ENCODE measurements at regions not wholly inside any gene's neighbourhood (a gene's known extent, or its start where the extent isn't known, plus 50 kb on each side); places are given as distances from the start of the nearest gene placed in this dataset.

- peak; percentile 41; the same call in 1 of the 2 replicates for TF ChIP-seq TEAD4 (IDR thresholded peaks at IDR 0.05; ENCODE audit: borderline replicate concordance, insufficient read depth)
Observed at GRCh38 chr7:84412161-84412969, 217.8 kb upstream of the SEMA3A start (continued).

- no peaks in the 10 kb centered on the region for H3K4me1 ChIP-seq (ENCODE audit: control insufficient read depth in 1 of 2, insufficient read depth in 2 of 2, low read depth in 1 of 2, low read length in 1 of 2)
- no peaks in the 10 kb centered on the region for H3K79me2 ChIP-seq (ENCODE audit: insufficient read depth)
- H3K4me3 ChIP-seq (ENCODE audit: low read depth in 2 of 2, low read length in 1 of 2), result no peak overlapping the region
- POLR2A ChIA-PET, result no interaction called here
- TF ChIP-seq IRF3 (IDR thresholded peaks at IDR 0.05; ENCODE audit: low read depth, low read length), result no peak
- no peak for TF ChIP-seq RCOR1 (IDR thresholded peaks at IDR 0.05; ENCODE audit: low read length)
- TF ChIP-seq FOXJ3 (CRISPR knock-in tag; IDR thresholded peaks at IDR 0.05), result no peak
- TF ChIP-seq FOXM1 (IDR thresholded peaks at IDR 0.05; ENCODE audit: low read depth), result no peak
- no peak for TF ChIP-seq NFIC (IDR thresholded peaks at IDR 0.05; ENCODE audit: borderline replicate concordance)
- TF ChIP-seq CHD2 (IDR thresholded peaks at IDR 0.05; ENCODE audit: low read length, partially characterized antibody), result no peak
- no peak for TF ChIP-seq RXRA (IDR thresholded peaks at IDR 0.05; ENCODE audit: borderline replicate concordance, low read depth)
- no peak for TF ChIP-seq EZH2phosphoT487 (IDR thresholded peaks at IDR 0.05; ENCODE audit: borderline replicate concordance, low read depth)
- H3K4me2 ChIP-seq, result no peak overlapping the region
- DNase-seq, result no peak
- CTCF ChIA-PET, result interaction anchor here (0.6 kb wide), 1 partner anchor 1166 kb away, joined by 3 read pairs; no protein-coding TSS in a partner anchor
- WGBS (ENCODE audit: low lambda C conversion rate), result 88% methylated on average over 1 of the region's 1 CpG
- H3F3A ChIP-seq (replicated peaks; ENCODE audit: insufficient read depth), result no peaks in the 10 kb centered on the region
- no peaks in the 10 kb centered on the region for H3K9me2 ChIP-seq
- H3K9me3 ChIP-seq, result 0 out of 2 replicates have a peak, but pooled peaks cover 4% of the 10 kb centered on the region
- no peak overlapping the region for H3K27ac ChIP-seq (ENCODE audit: low read depth in 2 of 2, low read length in 1 of 2)
- H4K20me1 ChIP-seq (ENCODE audit: insufficient read depth), result no peaks in the 10 kb centered on the region
- H2AFZ ChIP-seq (ENCODE audit: low read depth), result no peak overlapping the region
- no peak overlapping the region for H3K9ac ChIP-seq
- H3K27me3 ChIP-seq (ENCODE audit: insufficient read depth), result no peaks in the 10 kb centered on the region
- no peaks in the 10 kb centered on the region for H3K36me3 ChIP-seq (replicated peaks in 1 of 2; ENCODE audit: control insufficient read depth in 1 of 2, insufficient read depth in 2 of 2, low read length in 1 of 2)
Observed at GRCh38 chr7:84399661-84400060, 205.1 kb upstream of the SEMA3A start.

- Histone ChIP-seq H3K4me1 (ENCODE audit: control insufficient read depth in 1 of 2, insufficient read depth in 2 of 2, low read depth in 1 of 2, low read length in 1 of 2) (no peaks in the 10 kb centered on the region), H3K27me3 (ENCODE audit: insufficient read depth) (no peaks in the 10 kb centered on the region), H3K36me3 (replicated peaks in 1 of 2; ENCODE audit: control insufficient read depth in 1 of 2, insufficient read depth in 2 of 2, low read length in 1 of 2) (no peaks in the 10 kb centered on the region), H3K9ac (no peak overlapping the region), H3F3A (replicated peaks; ENCODE audit: insufficient read depth) (no peaks in the 10 kb centered on the region), H2AFZ (ENCODE audit: low read depth) (no peak overlapping the region), H3K4me3 (ENCODE audit: low read depth in 2 of 2, low read length in 1 of 2) (no peak overlapping the region), H4K20me1 (ENCODE audit: insufficient read depth) (no peaks in the 10 kb centered on the region), H3K27ac (ENCODE audit: low read depth in 2 of 2, low read length in 1 of 2) (no peak overlapping the region), H3K79me2 (ENCODE audit: insufficient read depth) (no peaks in the 10 kb centered on the region), H3K9me3 (0 out of 2 replicates have a peak, but pooled peaks cover 4% of the 10 kb centered on the region), H3K4me2 (no peak overlapping the region), H3K9me2 (no peaks in the 10 kb centered on the region)
- no peak for DNase-seq
- ChIA-PET CTCF (no interaction called here), POLR2A (no interaction called here)
- TF ChIP-seq FOXM1 (IDR thresholded peaks at IDR 0.05; ENCODE audit: low read depth), result no peak
- TF ChIP-seq YY1 (IDR thresholded peaks at IDR 0.05; ENCODE audit: low read depth), result no peak
- no peak for TF ChIP-seq NFIC (IDR thresholded peaks at IDR 0.05; ENCODE audit: borderline replicate concordance)
- no peak for TF ChIP-seq POLR2AphosphoS5 (IDR thresholded peaks at IDR 0.05; ENCODE audit: low read depth, low read length)
- no peak for TF ChIP-seq USF2 (IDR thresholded peaks at IDR 0.05; ENCODE audit: borderline replicate concordance, low read depth, low read length)
- no peak for TF ChIP-seq CTCF (IDR thresholded peaks at IDR 0.05)
- no peak for TF ChIP-seq MEF2A (IDR thresholded peaks at IDR 0.05; ENCODE audit: borderline replicate concordance, low read depth)
- 0 out of 2 replicates have a peak, but pooled peaks have one; percentile 16 for TF ChIP-seq FOSL2 (IDR thresholded peaks at IDR 0.05; ENCODE audit: borderline replicate concordance, low read depth)
- no peak for TF ChIP-seq RXRA (IDR thresholded peaks at IDR 0.05; ENCODE audit: borderline replicate concordance, low read depth)
- TF ChIP-seq ELF1 (IDR thresholded peaks at IDR 0.05), result no peak
- no peak for TF ChIP-seq ZBTB33 (IDR thresholded peaks at IDR 0.05; ENCODE audit: borderline replicate concordance, low read depth)
- no peak for TF ChIP-seq RFX5 (IDR thresholded peaks at IDR 0.05; ENCODE audit: low read length)
- TF ChIP-seq JUND (IDR thresholded peaks at IDR 0.05), result 0 out of 2 replicates have a peak, but pooled peaks have one; percentile 14
- TF ChIP-seq SIN3A (IDR thresholded peaks at IDR 0.05; ENCODE audit: borderline replicate concordance, low read depth, low read length), result no peak
Observed at GRCh38 chr7:84394219-84394618, 199.6 kb upstream of the SEMA3A start.
